ENCODE measurements at regions not wholly inside any gene's neighbourhood (a gene's known extent, or its start where the extent isn't known, plus 50 kb on each side); places are given as distances from the start of the nearest gene placed in this dataset.

GRCh38 chr4:62899646-62900364 is 1509.4 kb downstream of the TECRL start (continued):
- TF ChIP-seq PRDM15 (CRISPR knock-in tag; IDR thresholded peaks at IDR 0.05) (no peak), ASH2L (IDR thresholded peaks at IDR 0.05; ENCODE audit: insufficient read length, low read depth, low read length) (no peak), ARNT (IDR thresholded peaks at IDR 0.05) (no peak), NCOR1 (IDR thresholded peaks at IDR 0.05; ENCODE audit: borderline replicate concordance, low read length) (no peak), AFF4 (CRISPR knock-in tag; IDR thresholded peaks at IDR 0.05) (no peak), JUN (CRISPR knock-in tag; IDR thresholded peaks at IDR 0.05) (no peak), ZNF672 (CRISPR knock-in tag; IDR thresholded peaks at IDR 0.05) (no peak), GABPB1 (CRISPR knock-in tag; IDR thresholded peaks at IDR 0.05) (no peak), THAP11 (CRISPR knock-in tag; IDR thresholded peaks at IDR 0.05) (no peak)

Measured in HepG2 (cell line).